GM23338 (cell line): ENCODE measurements at regions not wholly inside any gene's neighbourhood (a gene's known extent, or its start where the extent isn't known, plus 50 kb on each side); places are given as distances from the start of the nearest gene placed in this dataset.

Source experiments
- CREB1 ChIP-seq: fragments of 250-450 bp; sonication (Bioruptor Pico); IDR thresholded peaks from 2 replicates; pipeline ENCODE4 v1.5.0; 2020; ENCODE audit warnings: low read depth, mild to moderate bottlenecking, moderate library complexity
- CTCF ChIP-seq, 2 experiments: fragments of 200-600 bp in 1 of 2; sonication (generic) in 1 of 2; conservative IDR thresholded peaks; 2 replicates each; pipeline versions ENCODE4 v1.5.1 to v1.6.1; 2016 to 2017; ENCODE audit warnings: antibody characterized with exemption in 2 of 2, low read depth in 2 of 2, mild to moderate bottlenecking in 2 of 2, moderate library complexity in 1 of 2
- EZH2 ChIP-seq: fragments of 200-600 bp; sonication (generic); IDR thresholded peaks from one replicate; pipeline ENCODE4 v1.8.0; 2017; ENCODE audit warnings: antibody characterized with exemption, mild to moderate bottlenecking, low read depth; ENCODE audit not compliant: unreplicated experiment
- EZH2phosphoT487 ChIP-seq: fragments of 200-600 bp; sonication (generic); IDR thresholded peaks from one replicate; pipeline ENCODE4 v1.8.1; 2018; ENCODE audit warnings: antibody characterized with exemption; ENCODE audit not compliant: unreplicated experiment
- JUNB ChIP-seq: IDR thresholded peaks from one replicate; pipeline ENCODE4 v1.6.1; 2016; ENCODE audit warnings: antibody characterized with exemption; ENCODE audit not compliant: unreplicated experiment
- NANOG ChIP-seq: IDR thresholded peaks from 2 replicates; pipeline ENCODE4 v1.6.1; 2016; ENCODE audit warnings: antibody characterized with exemption, borderline replicate concordance
- POLR2AphosphoS5 ChIP-seq: IDR thresholded peaks from 2 replicates; pipeline ENCODE4 v1.6.1; 2016; ENCODE audit warnings: antibody characterized with exemption, low read depth
- STAT1 ChIP-seq: IDR thresholded peaks from one replicate; pipeline ENCODE4 v1.6.1; 2016; ENCODE audit warnings: antibody characterized with exemption; ENCODE audit not compliant: unreplicated experiment
- ZNF331 ChIP-seq: fragments of 250-450 bp; sonication (Bioruptor Pico); IDR thresholded peaks from 2 replicates; pipeline ENCODE4 v1.5.0; 2020; ENCODE audit warnings: low read depth, mild to moderate bottlenecking, moderate library complexity
- TF ChIP-seq, protein P1 (sequence below): IDR thresholded peaks from one replicate; pipeline ENCODE4 v1.6.1; 2018; ENCODE audit warnings: antibody characterized with exemption; ENCODE audit not compliant: unreplicated experiment
- TF ChIP-seq, protein P2 (sequence below): IDR thresholded peaks from 2 replicates; pipeline ENCODE4 v1.6.1; 2016; ENCODE audit warnings: antibody characterized with exemption

DNA sequence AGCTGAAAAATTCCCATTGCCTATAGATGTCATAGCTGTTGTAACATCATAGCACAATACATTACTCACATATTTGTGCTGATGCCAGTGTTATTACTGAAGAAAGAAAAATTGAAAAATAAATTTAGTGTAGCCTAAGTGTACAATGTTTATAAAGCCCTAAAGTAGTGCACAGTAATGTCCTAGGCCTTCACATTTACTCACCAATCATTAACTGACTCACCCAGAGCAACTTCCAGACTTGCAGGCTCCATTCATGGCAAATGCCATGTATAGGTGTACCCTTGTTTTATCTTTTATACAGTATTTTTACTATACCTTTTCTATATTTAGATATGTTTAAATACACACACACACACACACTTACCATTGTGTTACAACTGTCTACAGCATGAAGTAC, 265.4 kb upstream of the MAGEB18 start:
- TF ChIP-seq, protein P1, sequence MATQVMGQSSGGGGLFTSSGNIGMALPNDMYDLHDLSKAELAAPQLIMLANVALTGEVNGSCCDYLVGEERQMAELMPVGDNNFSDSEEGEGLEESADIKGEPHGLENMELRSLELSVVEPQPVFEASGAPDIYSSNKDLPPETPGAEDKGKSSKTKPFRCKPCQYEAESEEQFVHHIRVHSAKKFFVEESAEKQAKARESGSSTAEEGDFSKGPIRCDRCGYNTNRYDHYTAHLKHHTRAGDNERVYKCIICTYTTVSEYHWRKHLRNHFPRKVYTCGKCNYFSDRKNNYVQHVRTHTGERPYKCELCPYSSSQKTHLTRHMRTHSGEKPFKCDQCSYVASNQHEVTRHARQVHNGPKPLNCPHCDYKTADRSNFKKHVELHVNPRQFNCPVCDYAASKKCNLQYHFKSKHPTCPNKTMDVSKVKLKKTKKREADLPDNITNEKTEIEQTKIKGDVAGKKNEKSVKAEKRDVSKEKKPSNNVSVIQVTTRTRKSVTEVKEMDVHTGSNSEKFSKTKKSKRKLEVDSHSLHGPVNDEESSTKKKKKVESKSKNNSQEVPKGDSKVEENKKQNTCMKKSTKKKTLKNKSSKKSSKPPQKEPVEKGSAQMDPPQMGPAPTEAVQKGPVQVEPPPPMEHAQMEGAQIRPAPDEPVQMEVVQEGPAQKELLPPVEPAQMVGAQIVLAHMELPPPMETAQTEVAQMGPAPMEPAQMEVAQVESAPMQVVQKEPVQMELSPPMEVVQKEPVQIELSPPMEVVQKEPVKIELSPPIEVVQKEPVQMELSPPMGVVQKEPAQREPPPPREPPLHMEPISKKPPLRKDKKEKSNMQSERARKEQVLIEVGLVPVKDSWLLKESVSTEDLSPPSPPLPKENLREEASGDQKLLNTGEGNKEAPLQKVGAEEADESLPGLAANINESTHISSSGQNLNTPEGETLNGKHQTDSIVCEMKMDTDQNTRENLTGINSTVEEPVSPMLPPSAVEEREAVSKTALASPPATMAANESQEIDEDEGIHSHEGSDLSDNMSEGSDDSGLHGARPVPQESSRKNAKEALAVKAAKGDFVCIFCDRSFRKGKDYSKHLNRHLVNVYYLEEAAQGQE, result no peak
- TF ChIP-seq CTCF (conservative IDR thresholded peaks at IDR 0.05; ENCODE audit: low read depth in 2 of 2) (no peak), EZH2 (no peak), CREB1 (CRISPR knock-in tag) (no peak), POLR2AphosphoS5 (no peak), JUNB (no peak), ZNF331 (CRISPR knock-in tag) (no peak), EZH2phosphoT487 (no peak), STAT1 (no peak), NANOG (no peak)
- TF ChIP-seq, protein P2, sequence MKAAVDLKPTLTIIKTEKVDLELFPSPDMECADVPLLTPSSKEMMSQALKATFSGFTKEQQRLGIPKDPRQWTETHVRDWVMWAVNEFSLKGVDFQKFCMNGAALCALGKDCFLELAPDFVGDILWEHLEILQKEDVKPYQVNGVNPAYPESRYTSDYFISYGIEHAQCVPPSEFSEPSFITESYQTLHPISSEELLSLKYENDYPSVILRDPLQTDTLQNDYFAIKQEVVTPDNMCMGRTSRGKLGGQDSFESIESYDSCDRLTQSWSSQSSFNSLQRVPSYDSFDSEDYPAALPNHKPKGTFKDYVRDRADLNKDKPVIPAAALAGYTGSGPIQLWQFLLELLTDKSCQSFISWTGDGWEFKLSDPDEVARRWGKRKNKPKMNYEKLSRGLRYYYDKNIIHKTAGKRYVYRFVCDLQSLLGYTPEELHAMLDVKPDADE, result no peak
